ENCODE measurements at regions not wholly inside any gene's neighbourhood (a gene's known extent, or its start where the extent isn't known, plus 50 kb on each side); places are given as distances from the start of the nearest gene placed in this dataset.
"Not testable (repeated sequence)": the region's sequence is repeated elsewhere in the genome, so short reads cannot be mapped to it uniquely, and the experiment has no call there.

- DNase-seq (ENCODE audit: low spot score): no peak
Observed at GRCh38 chr4:12173496-12173895, 744.8 kb upstream of the HS3ST1 start.

GRCh38 chr4:12172198-12172973, 743.7 kb upstream of the HS3ST1 start:
- no peak for DNase-seq (ENCODE audit: low spot score)

GRCh38 chr4:12170308-12170707, 741.6 kb upstream of the HS3ST1 start:
- DNase-seq (ENCODE audit: low spot score): no peak

GRCh38 chr4:12165616-12166015, 736.9 kb upstream of the HS3ST1 start:
- no peak for DNase-seq (ENCODE audit: low spot score)

- no peak for DNase-seq (ENCODE audit: low spot score)
Observed at GRCh38 chr4:12146339-12146738, 717.6 kb upstream of the HS3ST1 start.

GRCh38 chr4:12145768-12146167, 717.1 kb upstream of the HS3ST1 start:
- DNase-seq (ENCODE audit: low spot score): no peak

- no peak for DNase-seq (ENCODE audit: low spot score)
Observed at GRCh38 chr4:12145106-12145505, 716.4 kb upstream of the HS3ST1 start.

- no peak for DNase-seq (ENCODE audit: low spot score)
Observed at GRCh38 chr4:12144051-12144450, 715.4 kb upstream of the HS3ST1 start.

GRCh38 chr4:12140864-12141263, 712.2 kb upstream of the HS3ST1 start:
- no peak for DNase-seq (ENCODE audit: low spot score)

GRCh38 chr4:12139296-12139695, 710.6 kb upstream of the HS3ST1 start:
- DNase-seq (ENCODE audit: low spot score): no peak

GRCh38 chr4:12138488-12138887, 709.8 kb upstream of the HS3ST1 start:
- DNase-seq (ENCODE audit: low spot score): no peak

GRCh38 chr4:12137575-12137974, 708.9 kb upstream of the HS3ST1 start:
- no peak for DNase-seq (ENCODE audit: low spot score)

- DNase-seq (ENCODE audit: low spot score): no peak
Observed at GRCh38 chr4:12126474-12126873, 697.8 kb upstream of the HS3ST1 start.

GRCh38 chr4:12124138-12124537, 695.4 kb upstream of the HS3ST1 start:
- DNase-seq (ENCODE audit: low spot score): no peak

GRCh38 chr4:12123707-12124106, 695.0 kb upstream of the HS3ST1 start:
- DNase-seq (ENCODE audit: low spot score): no peak

- DNase-seq (ENCODE audit: low spot score): no peak
Observed at GRCh38 chr4:12122316-12122715, 693.6 kb upstream of the HS3ST1 start.

GRCh38 chr4:12120968-12121367, 692.3 kb upstream of the HS3ST1 start:
- DNase-seq (ENCODE audit: low spot score): no peak

- DNase-seq (ENCODE audit: low spot score): no peak
Observed at GRCh38 chr4:12118651-12119213, 690.0 kb upstream of the HS3ST1 start.

- no peak for DNase-seq (ENCODE audit: low spot score)
Observed at GRCh38 chr4:12116009-12116552, 687.4 kb upstream of the HS3ST1 start.

GRCh38 chr4:12110627-12111026, 681.9 kb upstream of the HS3ST1 start:
- DNase-seq (ENCODE audit: low spot score): no peak

- DNase-seq (ENCODE audit: low spot score): not testable (repeated sequence)
Observed at GRCh38 chr4:12109056-12109455, 680.4 kb upstream of the HS3ST1 start.

GRCh38 chr4:12105519-12105918, 676.8 kb upstream of the HS3ST1 start:
- DNase-seq (ENCODE audit: low spot score): no peak

GRCh38 chr4:12089920-12090319, 661.2 kb upstream of the HS3ST1 start:
- DNase-seq (ENCODE audit: low spot score): not testable (repeated sequence)

- DNase-seq (ENCODE audit: low spot score): no peak
Observed at GRCh38 chr4:12084690-12085089, 656.0 kb upstream of the HS3ST1 start.
